Ishikawa (cell line): ENCODE measurements at regions not wholly inside any gene's neighbourhood (a gene's known extent, or its start where the extent isn't known, plus 50 kb on each side); places are given as distances from the start of the nearest gene placed in this dataset.

Source experiments
- CEBPB ChIP-seq: IDR thresholded peaks from 2 replicates; pipeline ENCODE4 v1.6.1; 2012
- CREB1 ChIP-seq: IDR thresholded peaks from 2 replicates; pipeline ENCODE4 v1.6.1; 2012; ENCODE audit warnings: low read depth
- EGR1 ChIP-seq: IDR thresholded peaks from 2 replicates; pipeline ENCODE4 v1.6.1; 2012
- EP300 ChIP-seq: IDR thresholded peaks from 2 replicates; pipeline ENCODE4 v1.6.1; 2012; ENCODE audit warnings: borderline replicate concordance
- FOXM1 ChIP-seq: IDR thresholded peaks from 2 replicates; pipeline ENCODE4 v1.6.1; 2012; ENCODE audit warnings: low read depth, borderline replicate concordance
- NFIC ChIP-seq: IDR thresholded peaks from 2 replicates; pipeline ENCODE4 v1.6.1; 2012
- RAD21 ChIP-seq: IDR thresholded peaks from 2 replicates; pipeline ENCODE4 v1.6.1; 2012; ENCODE audit warnings: low read depth
- TAF1 ChIP-seq: IDR thresholded peaks from 2 replicates; pipeline ENCODE4 v1.6.1; 2012; ENCODE audit warnings: low read depth, mild to moderate bottlenecking
- TCF12 ChIP-seq: IDR thresholded peaks from 2 replicates; pipeline ENCODE4 v1.6.1; 2012; ENCODE audit warnings: low read depth
- TEAD4 ChIP-seq: IDR thresholded peaks from 2 replicates; pipeline ENCODE4 v1.6.1; 2012
- YY1 ChIP-seq: IDR thresholded peaks from 2 replicates; pipeline ENCODE4 v1.6.1; 2012; ENCODE audit warnings: low read depth
- ZBTB7A ChIP-seq: IDR thresholded peaks from 2 replicates; pipeline ENCODE4 v1.6.1; 2012; ENCODE audit warnings: low read depth
- TF ChIP-seq, protein P1 (sequence below): IDR thresholded peaks from 2 replicates; pipeline ENCODE4 v1.6.1; 2012; ENCODE audit warnings: low read depth, mild to moderate bottlenecking
- TF ChIP-seq, protein P2 (sequence below): IDR thresholded peaks from 2 replicates; pipeline ENCODE4 v1.6.1; 2012
- TF ChIP-seq, protein P3 (sequence below): IDR thresholded peaks from 2 replicates; pipeline ENCODE4 v1.6.1; 2012

DNA sequence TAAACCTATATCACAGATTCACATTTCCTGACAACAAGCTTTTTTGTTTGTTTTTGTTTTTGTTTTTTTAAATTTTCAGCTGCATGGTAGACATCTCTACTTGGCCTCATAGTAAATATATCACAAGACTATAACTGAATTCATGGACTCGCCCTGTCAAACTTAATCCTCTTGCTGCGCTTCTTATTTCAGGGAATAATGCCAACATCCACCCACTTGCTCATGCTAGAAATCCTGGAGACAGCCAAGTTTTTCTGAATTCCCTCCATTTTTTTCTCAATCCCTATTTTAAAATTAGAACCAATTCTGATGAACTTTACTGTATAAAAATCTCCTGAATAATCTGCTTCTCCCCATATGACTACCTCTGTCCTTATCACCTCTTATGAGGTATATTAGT is 283.6 kb upstream of the RPS23 start:
- TF ChIP-seq, protein P1, sequence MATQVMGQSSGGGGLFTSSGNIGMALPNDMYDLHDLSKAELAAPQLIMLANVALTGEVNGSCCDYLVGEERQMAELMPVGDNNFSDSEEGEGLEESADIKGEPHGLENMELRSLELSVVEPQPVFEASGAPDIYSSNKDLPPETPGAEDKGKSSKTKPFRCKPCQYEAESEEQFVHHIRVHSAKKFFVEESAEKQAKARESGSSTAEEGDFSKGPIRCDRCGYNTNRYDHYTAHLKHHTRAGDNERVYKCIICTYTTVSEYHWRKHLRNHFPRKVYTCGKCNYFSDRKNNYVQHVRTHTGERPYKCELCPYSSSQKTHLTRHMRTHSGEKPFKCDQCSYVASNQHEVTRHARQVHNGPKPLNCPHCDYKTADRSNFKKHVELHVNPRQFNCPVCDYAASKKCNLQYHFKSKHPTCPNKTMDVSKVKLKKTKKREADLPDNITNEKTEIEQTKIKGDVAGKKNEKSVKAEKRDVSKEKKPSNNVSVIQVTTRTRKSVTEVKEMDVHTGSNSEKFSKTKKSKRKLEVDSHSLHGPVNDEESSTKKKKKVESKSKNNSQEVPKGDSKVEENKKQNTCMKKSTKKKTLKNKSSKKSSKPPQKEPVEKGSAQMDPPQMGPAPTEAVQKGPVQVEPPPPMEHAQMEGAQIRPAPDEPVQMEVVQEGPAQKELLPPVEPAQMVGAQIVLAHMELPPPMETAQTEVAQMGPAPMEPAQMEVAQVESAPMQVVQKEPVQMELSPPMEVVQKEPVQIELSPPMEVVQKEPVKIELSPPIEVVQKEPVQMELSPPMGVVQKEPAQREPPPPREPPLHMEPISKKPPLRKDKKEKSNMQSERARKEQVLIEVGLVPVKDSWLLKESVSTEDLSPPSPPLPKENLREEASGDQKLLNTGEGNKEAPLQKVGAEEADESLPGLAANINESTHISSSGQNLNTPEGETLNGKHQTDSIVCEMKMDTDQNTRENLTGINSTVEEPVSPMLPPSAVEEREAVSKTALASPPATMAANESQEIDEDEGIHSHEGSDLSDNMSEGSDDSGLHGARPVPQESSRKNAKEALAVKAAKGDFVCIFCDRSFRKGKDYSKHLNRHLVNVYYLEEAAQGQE = no peak
- TF ChIP-seq TCF12 = no peak
- no peak for TF ChIP-seq YY1
- TF ChIP-seq EP300 = no peak
- TF ChIP-seq TAF1 = no peak
- no peak for TF ChIP-seq EGR1
- no peak for TF ChIP-seq CEBPB
- no peak for TF ChIP-seq ZBTB7A
- no peak for TF ChIP-seq FOXM1
- TF ChIP-seq CREB1 = no peak
- no peak for TF ChIP-seq RAD21
- TF ChIP-seq TEAD4 = no peak
- TF ChIP-seq, protein P2, sequence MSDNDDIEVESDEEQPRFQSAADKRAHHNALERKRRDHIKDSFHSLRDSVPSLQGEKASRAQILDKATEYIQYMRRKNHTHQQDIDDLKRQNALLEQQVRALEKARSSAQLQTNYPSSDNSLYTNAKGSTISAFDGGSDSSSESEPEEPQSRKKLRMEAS = no peak
- TF ChIP-seq, protein P3, sequence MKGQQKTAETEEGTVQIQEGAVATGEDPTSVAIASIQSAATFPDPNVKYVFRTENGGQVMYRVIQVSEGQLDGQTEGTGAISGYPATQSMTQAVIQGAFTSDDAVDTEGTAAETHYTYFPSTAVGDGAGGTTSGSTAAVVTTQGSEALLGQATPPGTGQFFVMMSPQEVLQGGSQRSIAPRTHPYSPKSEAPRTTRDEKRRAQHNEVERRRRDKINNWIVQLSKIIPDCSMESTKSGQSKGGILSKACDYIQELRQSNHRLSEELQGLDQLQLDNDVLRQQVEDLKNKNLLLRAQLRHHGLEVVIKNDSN = no peak
- no peak for TF ChIP-seq NFIC

DNA sequence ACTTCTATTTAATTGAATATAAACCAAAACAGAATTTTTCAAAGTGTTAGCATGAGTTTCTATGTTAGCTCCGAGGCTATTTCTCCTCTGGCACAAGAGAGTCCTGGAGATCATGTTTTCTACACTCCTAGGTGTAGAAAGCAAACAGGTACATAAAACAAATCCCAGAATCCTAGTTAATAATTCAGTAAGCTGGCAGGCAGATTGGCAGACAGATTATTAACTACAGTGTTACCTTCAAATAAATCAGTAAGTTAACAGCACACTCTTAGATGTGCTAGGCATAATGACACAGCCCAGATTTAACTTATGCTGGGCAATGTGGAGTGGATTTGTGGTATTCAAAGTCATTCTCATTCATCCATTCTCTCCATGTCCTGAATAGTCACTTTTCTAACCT is 282.8 kb upstream of the RPS23 start:
- TF ChIP-seq TEAD4 (no peak), RAD21 (no peak), FOXM1 (no peak)

DNA sequence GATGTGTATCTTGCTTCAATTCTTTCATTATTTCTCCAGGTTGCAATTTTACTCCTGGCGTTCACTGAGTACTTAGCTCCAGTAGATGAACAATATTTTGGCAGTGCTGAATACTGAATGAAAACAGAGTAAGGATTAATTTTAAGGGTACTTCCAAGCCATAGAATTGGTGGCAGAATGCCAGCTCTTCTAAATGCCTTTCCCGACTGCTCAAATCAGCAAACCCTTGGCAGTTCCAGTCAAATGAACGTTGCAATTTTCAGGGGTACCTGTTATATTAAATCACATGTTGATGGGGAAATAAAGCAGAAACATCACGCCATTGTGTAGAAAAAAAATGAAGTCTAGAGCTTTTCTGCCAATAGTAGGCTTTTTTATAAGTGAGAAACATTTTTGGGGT is 282.4 kb upstream of the RPS23 start:
- TF ChIP-seq RAD21 = no peak
- TF ChIP-seq CEBPB = no peak

DNA sequence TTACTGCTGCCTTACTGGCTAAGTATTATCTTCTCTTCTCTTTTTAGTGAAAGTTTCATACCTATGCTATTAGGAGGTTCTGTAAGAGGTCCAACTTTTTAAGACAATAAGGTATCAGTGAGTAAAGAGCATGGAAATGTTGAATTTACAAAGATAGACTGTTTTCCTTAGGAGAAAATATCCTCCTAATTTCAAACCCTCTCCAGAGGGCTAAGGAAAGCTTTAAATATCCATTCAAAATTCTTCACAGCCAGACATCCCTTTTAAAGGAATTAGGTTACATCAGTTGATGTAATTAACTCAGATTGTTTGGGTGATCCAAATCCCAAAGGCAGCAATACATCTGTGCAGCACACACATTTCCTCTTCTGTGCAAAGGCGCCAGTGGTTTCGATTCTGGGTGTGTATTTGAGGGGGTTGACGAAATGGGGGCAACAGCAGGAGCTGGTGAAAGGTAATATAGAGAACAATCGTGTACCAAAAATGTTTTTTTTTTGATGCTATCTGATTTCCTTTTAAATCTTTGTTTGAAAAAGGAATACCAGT is 273.8 kb upstream of the RPS23 start:
- TF ChIP-seq NFIC = no peak

DNA sequence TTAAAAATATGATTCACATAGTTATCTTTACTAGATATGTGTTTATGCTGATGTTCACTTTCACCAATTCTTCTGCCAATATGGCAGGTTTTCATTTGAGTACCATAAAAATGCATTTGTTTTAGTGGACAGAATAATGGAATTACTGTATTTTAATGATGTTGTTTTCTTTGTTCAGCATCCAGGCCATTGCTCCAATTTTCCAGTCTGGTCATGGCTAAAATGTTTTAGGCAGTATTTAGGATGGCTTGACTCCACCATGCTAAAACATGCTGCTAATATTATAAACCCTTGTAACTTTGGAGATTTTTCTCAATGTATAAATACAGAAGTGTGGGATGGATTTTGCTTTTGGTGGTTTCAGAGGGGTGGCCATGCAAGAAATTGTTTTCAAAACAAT is 273.0 kb upstream of the RPS23 start:
- TF ChIP-seq NFIC (no peak), CREB1 (no peak), FOXM1 (no peak), TEAD4 (no peak), EGR1 (no peak), CEBPB (no peak), TCF12 (no peak), EP300 (no peak)
- TF ChIP-seq, protein P1 = no peak
- TF ChIP-seq, protein P2 = no peak

DNA sequence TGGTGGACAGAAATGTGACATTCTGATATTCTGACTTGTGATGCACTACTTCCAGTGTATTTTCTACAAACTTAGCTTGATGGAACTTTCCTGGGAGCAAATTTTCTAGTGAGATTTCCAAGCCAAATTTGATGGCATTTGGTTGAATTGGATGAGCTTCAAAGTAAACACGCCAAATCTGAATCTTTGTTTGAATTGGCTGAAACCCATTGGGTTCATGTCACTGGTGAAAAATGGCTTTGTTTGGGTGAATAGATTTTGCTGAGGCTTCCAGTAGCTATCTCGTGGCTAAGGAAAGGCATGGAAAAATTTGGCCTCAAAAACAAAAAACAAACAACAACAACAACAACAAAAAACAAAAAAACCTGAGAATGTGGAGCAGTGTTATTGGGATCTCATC is 271.1 kb upstream of the RPS23 start:
- TF ChIP-seq CREB1 = no peak
- no peak for TF ChIP-seq FOXM1
- no peak for TF ChIP-seq ZBTB7A
- TF ChIP-seq, protein P2 = no peak
- no peak for TF ChIP-seq TCF12
- TF ChIP-seq TEAD4 = no peak
- TF ChIP-seq RAD21 = no peak
- no peak for TF ChIP-seq CEBPB
- no peak for TF ChIP-seq TAF1
- TF ChIP-seq YY1 = no peak
- TF ChIP-seq, protein P3 = no peak
- TF ChIP-seq, protein P1 = no peak
- no peak for TF ChIP-seq EGR1
- TF ChIP-seq NFIC = no peak
- no peak for TF ChIP-seq EP300
